Fibroblast of pulmonary artery (primary cell): ENCODE measurements at regions not wholly inside any gene's neighbourhood (a gene's known extent, or its start where the extent isn't known, plus 50 kb on each side); places are given as distances from the start of the nearest gene placed in this dataset.

Source experiments
- DNase-seq: peaks from one replicate; pipeline ENCODE4 v3.0.0-alpha.2; 2010; ENCODE audit warnings: low read depth
- H3K4me3 ChIP-seq: replicated peaks from 2 replicates; pipeline ENCODE4 v1.5.1; 2011; ENCODE audit warnings: low read depth, mild to moderate bottlenecking, control low read depth, low read length, moderate library complexity
- TF ChIP-seq, protein P1 (sequence below): IDR thresholded peaks from 2 replicates; pipeline ENCODE4 v1.5.1; 2011; ENCODE audit warnings: mild to moderate bottlenecking, control low read depth, low read length, inconsistent platforms; ENCODE audit errors: missing control alignments

DNA sequence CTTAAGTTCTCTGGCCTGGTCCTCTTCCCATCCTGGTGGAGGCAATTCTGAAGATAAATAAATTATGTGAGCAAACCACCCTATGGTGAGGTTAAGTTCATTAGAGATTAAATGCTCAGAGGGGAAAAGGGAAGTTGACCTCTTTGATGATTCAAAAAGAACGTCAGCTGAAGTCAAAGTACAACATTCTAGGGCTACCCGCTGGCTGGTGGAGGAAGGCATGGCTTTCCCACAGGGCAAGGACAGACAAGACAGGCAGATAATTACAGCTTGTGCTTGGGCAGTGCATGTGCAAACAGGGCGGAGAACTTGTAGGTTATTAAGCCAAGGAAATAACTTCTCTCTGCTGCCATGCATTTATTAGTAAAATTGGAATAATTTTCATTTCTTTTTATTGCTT is 91.0 kb upstream of the SLC24A3 start:
- TF ChIP-seq, protein P1, sequence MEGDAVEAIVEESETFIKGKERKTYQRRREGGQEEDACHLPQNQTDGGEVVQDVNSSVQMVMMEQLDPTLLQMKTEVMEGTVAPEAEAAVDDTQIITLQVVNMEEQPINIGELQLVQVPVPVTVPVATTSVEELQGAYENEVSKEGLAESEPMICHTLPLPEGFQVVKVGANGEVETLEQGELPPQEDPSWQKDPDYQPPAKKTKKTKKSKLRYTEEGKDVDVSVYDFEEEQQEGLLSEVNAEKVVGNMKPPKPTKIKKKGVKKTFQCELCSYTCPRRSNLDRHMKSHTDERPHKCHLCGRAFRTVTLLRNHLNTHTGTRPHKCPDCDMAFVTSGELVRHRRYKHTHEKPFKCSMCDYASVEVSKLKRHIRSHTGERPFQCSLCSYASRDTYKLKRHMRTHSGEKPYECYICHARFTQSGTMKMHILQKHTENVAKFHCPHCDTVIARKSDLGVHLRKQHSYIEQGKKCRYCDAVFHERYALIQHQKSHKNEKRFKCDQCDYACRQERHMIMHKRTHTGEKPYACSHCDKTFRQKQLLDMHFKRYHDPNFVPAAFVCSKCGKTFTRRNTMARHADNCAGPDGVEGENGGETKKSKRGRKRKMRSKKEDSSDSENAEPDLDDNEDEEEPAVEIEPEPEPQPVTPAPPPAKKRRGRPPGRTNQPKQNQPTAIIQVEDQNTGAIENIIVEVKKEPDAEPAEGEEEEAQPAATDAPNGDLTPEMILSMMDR: no peak
- DNase-seq: no peak
- no peak overlapping the region for H3K4me3 ChIP-seq

DNA sequence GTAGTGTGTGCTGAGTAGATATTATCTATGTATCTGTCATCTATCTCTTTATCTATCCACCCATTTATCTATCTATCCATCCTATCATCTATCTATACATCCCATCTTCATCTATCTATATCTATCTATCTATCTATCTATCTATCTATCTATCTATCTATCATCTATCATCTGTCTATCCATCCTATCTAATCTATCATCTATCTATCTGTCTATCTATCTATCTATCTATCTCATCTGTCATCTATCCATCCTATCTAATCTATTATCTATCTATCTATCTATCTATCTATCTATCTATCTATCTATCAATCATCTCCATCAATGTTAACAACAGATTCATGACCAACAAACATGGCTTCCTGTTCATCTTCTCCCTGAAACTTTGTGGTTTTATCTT is 90.5 kb upstream of the SLC24A3 start:
- DNase-seq: no peak
- TF ChIP-seq, protein P1: no peak
- no peak overlapping the region for H3K4me3 ChIP-seq

DNA sequence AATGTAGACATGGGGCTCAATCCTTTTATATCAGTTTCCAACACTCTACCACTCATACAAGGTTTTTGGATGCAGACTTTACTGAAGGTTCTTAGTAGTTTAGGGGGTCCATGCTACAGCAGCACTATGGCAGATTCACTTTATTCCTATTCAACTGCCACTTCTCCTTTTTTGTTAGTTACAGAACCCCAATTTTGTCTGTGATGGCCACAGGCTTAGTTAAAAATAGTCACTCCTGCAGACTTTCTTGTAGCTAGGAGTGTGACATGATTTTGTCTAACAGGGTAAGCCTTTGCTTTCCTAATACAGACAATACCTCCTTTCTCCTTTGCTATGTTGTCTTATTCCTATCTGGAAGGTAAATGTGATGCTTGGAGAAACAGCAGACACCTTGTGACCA is 90.0 kb upstream of the SLC24A3 start:
- TF ChIP-seq, protein P1: no peak
- no peak for DNase-seq
- H3K4me3 ChIP-seq: no peak overlapping the region

DNA sequence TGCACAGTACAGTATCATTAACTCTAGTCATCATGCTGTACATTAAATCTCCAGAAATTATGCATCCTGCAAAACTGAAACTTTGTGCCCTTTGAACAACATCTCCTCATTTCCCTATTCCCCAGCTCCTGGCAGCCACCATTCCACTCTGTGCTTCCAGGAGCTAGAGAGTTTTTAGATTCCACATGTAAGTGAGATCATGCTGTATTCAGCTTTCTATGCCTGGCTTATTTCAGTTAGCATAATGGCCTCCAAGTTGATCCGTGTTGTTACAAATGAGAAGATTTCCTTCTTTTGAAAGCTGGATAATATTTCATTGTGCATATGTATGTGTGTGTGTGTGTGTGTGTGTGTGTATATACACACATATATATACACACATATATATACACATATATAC is 86.9 kb upstream of the SLC24A3 start:
- no peak for DNase-seq
- TF ChIP-seq, protein P1: no peak
- no peak overlapping the region for H3K4me3 ChIP-seq

DNA sequence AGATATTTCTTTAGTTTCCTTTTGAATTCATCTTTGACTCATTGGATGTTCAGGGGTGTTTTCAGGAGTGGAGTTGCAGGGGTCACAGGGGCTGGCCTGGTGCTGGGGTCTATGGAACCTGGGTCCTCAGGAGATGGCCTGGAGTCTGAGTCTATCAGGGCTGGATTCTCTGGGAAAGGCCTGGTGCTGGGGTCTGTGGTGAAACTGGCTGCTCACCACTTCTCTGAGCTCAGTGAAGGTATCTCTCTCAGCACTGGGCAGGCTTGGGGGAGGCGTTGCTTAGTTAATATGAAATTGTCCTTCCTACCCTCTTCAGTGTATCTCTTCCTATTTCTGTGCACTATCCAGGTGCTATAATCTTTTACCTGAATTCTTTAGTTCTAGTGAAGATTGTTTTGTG is 83.1 kb upstream of the SLC24A3 start:
- DNase-seq: no peak
- no peak overlapping the region for H3K4me3 ChIP-seq
- TF ChIP-seq, protein P1: no peak

DNA sequence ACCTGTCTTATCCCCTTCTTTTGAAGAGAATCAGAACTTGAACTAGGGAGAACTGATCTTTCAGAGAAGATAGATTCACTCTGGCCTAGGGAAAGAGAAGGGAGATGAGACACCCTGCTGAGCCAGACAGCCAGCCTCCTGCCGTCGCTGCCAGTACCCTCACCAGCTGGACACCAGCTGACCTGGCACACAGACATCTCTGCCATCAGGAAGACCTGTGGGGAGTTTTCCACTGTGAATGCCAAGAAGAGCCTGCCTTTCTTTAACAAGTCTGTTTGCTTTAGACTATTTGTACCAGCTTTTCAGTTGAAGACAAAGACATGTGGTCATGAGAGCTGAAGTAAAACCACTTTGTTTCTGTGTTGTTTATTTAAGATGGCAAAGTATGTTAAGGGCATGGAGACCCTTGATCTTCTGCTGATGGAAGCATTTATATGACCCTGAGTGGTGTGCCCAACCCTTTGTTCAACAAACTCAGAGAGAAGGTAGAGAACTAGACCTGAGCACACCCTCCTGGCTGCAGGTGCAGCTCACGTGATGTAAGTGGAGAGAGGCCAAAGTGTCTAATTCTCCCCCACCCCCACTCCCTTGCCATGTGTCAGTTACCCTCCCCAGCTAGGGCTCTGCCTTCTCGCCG is 82.3 kb upstream of the SLC24A3 start:
- no peak for DNase-seq
- TF ChIP-seq, protein P1: no peak
- H3K4me3 ChIP-seq: no peak overlapping the region

DNA sequence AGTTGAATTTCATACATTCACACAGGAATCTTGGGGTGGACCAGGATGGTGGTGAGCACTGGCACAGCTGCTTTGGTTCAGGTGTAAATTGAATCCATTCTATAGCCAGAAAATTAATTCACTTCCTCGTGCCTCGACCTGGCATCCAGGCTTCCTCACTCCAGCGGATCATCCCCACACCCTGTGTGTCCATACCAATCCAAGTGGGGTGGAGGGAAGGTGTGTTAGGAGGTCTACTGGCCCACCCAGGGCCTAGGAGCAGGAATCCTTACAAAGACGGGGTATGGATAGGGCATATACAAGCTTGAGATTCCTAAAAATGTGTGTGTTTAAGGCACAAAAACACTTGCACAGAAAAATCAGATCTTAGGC is 81.8 kb upstream of the SLC24A3 start:
- no peak for DNase-seq
- TF ChIP-seq, protein P1: no peak
- no peak overlapping the region for H3K4me3 ChIP-seq
